Effector CD4-positive, alpha-beta T cell (primary cell): ENCODE measurements at regions not wholly inside any gene's neighbourhood (a gene's known extent, or its start where the extent isn't known, plus 50 kb on each side); places are given as distances from the start of the nearest gene placed in this dataset.

Source experiments
- DNase-seq: peaks from one replicate; pipeline ENCODE4 v3.0.0-alpha.2; 2020

DNA sequence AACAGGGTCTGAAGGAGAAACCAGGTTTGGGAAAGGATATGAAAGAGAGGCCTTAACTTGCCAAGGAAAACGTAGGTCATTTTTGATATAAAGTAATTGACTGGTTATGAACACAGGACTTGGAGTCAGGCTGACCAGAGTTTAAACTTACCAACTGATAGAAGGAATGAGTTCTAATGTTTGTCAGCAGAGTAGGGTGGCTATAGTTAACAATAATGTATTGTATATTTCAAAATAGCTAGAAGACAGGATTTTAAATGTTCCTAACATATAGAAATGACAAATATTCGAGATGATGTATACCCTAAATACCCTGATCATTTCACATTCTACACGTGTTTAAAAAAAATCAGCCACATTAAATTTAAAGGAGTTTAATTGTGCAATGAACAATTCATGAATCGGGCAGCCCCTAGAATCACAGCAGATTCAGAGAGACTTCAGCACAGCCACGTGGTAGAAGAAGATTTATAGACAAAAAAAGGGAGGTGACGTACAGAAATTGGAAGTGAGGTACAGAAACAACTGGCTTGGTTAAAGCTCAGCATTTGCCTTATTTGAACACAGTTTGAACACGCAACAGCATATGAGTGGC lies 52.5 kb upstream of the PLEKHG7 start:
- no peak for DNase-seq

DNA sequence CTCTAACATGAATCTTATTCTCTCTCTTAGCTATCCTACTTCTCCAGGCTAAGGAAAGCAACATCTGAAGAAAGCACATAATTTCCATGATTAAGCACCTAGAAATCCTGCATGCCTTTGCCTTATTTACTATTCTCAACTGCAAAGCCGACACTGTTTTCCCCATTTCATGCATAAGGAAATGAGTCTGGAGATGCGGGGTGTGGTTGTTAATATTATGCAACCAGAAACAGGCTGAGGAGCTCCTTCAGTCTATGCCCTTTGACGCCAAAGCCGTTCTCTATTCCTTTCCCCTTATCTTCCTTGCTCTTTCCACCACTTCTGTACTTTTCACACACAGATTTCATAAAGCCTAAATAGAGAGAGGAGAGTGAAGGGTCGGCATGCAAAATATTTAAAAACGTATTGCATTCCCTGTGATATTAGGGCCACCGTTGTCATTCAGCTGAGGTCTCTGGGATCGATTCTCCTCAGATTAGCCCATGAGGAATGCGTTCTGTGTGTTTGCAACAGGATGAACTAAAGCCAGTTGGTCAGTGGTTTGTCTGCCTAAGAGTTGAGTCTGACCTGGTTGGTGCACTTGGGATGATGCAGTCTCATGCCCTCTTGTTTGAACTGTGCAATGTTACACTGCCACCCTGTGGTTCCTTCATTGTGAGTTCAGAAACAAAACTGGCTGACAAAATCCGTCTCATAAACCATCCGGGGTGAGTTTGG lies 53.1 kb upstream of the PLEKHG7 start:
- peak; percentile 48 for DNase-seq

DNA sequence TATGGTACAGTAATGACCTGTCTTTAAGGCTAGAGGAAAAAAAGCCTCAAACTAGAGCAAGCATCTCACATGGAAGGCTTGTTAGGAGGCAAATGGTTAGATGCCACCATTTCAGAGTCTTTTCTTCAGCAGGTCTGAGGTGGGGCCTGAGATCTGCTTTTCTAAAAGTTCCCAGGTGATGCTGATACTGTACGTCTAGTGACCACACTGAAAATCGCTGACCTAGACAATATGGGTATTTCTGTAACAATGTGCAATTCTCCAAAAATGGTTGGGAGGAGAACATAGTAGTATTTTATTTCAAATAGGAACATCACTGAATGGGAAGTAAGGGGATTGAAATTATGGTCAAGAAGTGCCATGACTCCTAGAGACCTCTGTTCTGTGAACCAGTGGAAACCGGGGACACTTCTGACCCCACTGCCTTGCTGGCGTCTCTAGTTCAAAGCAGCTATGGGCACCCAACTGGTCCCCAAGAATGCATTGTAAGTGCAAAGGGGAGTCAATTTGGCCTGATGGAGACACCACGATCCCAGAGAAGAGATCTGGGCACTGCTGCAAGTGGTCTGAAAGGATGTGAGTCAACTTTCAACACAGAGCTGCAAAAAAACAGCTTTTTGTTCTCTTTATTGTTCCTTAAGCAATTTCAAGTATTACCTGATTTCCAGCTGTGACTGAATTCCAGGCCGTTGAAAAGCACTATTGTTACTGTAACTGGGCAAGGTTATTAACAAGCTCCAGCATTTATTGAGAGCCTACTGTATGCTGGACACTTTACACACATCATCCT lies 54.4 kb upstream of the PLEKHG7 start:
- no peak for DNase-seq

GRCh38 chr12:92641291-92641690 lies 61.5 kb upstream of the PLEKHG7 start:
- DNase-seq: no peak

DNA sequence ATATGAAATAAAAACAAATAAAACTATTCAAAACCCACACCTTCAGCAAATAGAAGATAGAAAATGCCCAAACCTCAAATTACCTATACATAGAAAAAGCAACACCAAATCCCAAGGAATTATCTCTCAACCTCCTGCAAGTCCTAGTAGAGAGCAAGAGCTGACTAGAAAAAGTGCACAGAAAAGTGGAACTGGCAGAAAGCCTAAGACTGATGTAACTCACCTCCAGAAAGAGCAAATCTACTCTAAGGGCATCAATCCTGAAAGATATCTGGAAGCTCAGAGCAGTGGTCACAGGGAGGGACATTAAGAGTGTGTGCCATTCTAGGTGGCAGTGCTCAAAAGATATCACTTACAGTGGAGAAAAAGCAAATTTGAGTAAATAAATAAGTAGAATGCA lies 62.1 kb upstream of the PLEKHG7 start:
- DNase-seq: no peak

- DNase-seq: no peak
Observed at GRCh38 chr12:92639017-92639416, 63.8 kb upstream of the PLEKHG7 start.

DNA sequence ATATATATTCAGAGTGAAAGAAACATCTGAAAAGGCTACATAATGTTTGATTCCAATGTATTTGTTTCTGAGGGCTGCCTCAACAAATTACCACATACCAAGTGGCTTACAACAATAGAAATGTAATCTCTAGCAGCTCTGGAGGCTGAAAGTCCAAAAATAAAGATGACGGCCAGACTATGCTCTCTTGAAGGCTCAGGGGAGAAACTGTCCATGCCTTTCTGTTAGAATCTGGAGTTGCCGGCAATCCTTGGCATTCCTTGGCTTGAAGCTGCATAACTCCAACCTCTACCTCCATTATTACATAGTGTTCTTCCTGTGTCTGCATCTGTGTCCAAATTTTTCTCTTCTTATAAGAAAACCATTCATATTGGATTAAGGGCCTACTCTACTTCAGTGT lies 68.1 kb upstream of the PLEKHG7 start:
- DNase-seq: no peak

DNA sequence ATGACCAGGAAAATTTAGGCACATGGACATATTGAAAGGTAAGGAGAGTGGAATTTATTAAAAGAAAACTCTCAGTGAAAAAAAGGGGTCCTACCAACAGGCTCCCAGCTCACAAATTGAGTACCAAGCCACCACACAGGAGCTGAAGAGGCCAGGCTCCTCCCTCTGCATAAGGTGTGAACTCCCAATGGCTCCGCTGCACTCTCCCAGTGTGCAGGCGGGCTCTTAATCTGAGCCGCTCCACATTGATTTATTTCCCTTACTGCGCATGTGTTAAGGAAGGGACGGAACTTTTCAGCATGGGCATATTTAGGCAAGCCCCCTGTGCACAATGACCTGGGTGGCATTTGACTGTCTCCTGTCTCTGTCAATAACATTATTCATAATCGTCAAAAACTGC lies 68.6 kb upstream of the PLEKHG7 start:
- no peak for DNase-seq

DNA sequence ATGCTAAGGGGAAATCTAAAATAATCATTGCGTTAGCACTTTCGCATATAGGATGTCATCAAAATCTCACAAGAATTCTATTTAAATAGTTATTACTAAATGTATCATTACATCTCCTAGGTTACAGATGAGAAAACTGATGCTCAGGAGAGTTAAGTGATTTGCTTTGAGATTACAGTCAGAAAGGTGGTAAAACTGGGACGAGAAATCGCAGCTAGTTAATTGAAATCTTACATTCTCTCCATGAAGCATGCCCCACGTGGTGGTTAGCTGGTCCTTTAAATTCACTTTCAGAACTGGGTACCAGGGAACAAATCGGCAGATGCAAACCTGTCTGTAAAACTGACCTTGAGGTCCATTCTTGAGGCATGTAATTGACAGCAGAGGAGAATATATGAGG lies 71.8 kb upstream of the PLEKHG7 start:
- DNase-seq: no peak

- no peak for DNase-seq
Observed at GRCh38 chr12:92629349-92630065, 73.3 kb upstream of the PLEKHG7 start.

GRCh38 chr12:92628476-92628875 lies 74.3 kb upstream of the PLEKHG7 start:
- DNase-seq: no peak

DNA sequence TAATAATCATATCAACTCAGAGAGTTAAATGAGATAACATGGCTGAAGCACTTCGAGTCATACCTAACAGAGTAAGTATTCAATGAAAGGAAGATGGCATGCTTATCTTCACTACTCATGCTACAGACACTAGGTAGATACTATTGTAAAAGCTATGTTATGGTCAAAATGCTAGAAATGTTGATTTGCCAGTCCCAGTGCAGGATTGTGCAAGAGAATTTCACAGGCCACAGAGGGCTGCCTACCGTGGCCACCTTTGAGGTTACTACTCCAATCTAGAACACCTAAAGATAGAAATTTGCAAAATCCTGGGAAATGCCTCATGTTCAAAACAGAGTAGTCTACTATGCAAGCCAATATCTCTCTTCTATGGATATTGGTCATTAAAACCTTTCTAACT lies 75.3 kb upstream of the PLEKHG7 start:
- no peak for DNase-seq

GRCh38 chr12:92625639-92626310 lies 77.0 kb upstream of the PLEKHG7 start:
- no peak for DNase-seq

GRCh38 chr12:92624236-92624635 lies 78.6 kb upstream of the PLEKHG7 start:
- DNase-seq: no peak

DNA sequence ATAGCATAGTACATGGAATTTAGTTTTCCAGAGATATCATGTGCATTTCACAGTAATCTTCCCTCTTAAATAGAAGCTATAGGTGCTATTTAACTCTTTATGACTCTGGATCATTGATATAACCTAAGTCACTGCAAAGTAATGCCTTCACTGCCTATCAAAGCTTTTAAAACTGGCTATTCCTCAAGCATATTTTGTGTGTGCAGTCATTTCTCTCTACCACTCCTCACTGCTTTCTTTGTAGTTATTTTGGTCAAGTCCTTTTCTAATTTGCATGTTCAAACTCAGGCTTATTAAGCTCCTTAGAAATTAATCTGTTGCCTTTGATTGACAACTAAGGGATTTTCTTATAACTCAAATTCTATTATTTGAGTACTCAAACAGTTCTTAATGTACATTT lies 79.4 kb upstream of the PLEKHG7 start:
- DNase-seq: no peak

DNA sequence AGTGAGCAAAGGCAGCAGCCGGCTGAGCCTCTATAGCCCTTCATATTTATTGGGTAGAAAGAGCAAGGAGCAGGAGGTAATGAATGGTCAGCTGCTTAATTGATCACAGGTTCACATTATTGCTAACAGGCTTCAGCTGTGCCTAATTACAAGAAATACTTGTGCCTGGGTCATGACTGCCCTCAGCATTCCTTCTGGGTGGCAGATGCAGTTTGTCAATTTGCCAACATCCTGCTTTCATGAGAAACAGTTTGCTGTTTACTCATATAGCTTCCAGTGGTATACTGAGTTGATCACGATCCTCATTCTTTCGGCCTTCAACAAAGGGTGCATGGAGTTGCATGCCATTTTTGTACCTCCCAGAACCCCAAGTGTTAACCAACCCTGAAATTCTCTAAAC lies 81.0 kb upstream of the PLEKHG7 start:
- DNase-seq: no peak

GRCh38 chr12:92621312-92621711 lies 81.5 kb upstream of the PLEKHG7 start:
- DNase-seq: no peak

GRCh38 chr12:92619730-92620684 lies 82.8 kb upstream of the PLEKHG7 start:
- no peak for DNase-seq

GRCh38 chr12:92619026-92619425 lies 83.8 kb upstream of the PLEKHG7 start:
- DNase-seq: no peak

- no peak for DNase-seq
Observed at GRCh38 chr12:92615703-92616102, 87.1 kb upstream of the PLEKHG7 start.

DNA sequence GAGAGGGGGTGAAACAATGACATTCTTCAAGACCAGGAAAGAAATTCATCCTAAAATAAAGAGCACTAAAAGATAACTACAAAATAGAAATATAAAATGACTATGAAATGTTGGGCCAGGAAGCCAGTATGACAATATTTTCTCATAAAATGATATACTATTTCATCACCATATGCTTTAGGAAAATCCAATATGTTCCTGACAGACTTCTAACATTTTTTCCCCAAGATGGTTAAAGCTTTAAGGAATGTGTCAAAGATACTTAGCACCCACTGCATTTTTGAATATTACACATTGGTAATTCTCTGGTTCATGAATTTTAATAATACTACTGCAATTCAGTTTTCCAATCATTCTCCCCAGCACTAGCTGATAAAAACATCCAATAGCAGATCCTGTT lies 87.7 kb upstream of the PLEKHG7 start:
- no peak for DNase-seq

DNA sequence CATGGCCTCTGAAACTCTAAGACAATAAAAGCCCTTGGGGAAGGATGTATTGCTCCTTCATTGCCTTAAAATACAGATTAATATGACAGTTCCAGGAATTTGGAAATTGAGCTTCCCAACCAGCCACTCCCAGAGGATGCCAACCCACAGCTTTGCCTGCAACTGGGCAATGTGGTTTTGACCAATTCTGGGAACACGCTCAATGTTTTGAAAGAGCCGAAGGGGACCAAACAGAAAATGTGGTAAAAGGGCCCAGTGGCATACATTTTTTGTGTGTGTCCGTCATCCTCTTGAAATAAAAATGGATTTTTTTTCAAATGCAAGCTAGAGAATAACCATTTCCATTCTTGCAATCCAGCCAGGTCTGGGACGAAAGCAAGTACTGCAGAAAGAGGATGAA lies 88.3 kb upstream of the PLEKHG7 start:
- DNase-seq: no peak
